Esophagus squamous epithelium (tissue), 5 donors: ENCODE measurements at regions not wholly inside any gene's neighbourhood (a gene's known extent, or its start where the extent isn't known, plus 50 kb on each side); places are given as distances from the start of the nearest gene placed in this dataset.

Experiments
- DNase-seq: peaks from one replicate; lab custom pipeline; 2025; lab: John Stamatoyannopoulos, UW
- H3K27ac ChIP-seq, 4 donors: fragments of 200-600 bp; sonication (generic); one replicate each; pipeline ENCODE4 v1.5.1; 2016 to 2019; ENCODE audit warnings: mild to moderate bottlenecking in 1 of 4
- H3K27me3 ChIP-seq, 4 donors: fragments of 200-600 bp; sonication (generic); 1 replicate in 3 of 4; 2 replicates in 1 of 4; pipeline versions ENCODE4 v1.5.1 to v1.6.0; 2017 to 2021; ENCODE audit warnings: antibody characterized with exemption in 1 of 4
- H3K36me3 ChIP-seq, 3 donors: fragments of 200-600 bp; sonication (generic); one replicate each; pipeline ENCODE4 v1.5.1; 2016 to 2019
- H3K4me1 ChIP-seq, 3 donors: fragments of 200-600 bp; sonication (generic); one replicate each; pipeline ENCODE4 v1.5.1; 2017 to 2019
- H3K4me3 ChIP-seq, 4 donors: fragments of 200-600 bp; sonication (generic); 1 replicate in 3 of 4; 2 replicates in 1 of 4; pipeline ENCODE4 v1.5.1; 2016 to 2019; ENCODE audit warnings: mild to moderate bottlenecking in 2 of 4, moderate library complexity in 1 of 4
- H3K9me3 ChIP-seq, 3 donors: fragments of 200-600 bp; sonication (generic); one replicate each; pipeline ENCODE4 v1.5.1; 2016 to 2019
- POLR2A ChIP-seq, 4 donors: fragments of 450-650 bp; IDR thresholded peaks; one replicate each; pipeline ENCODE4 v1.6.1; 2017; ENCODE audit warnings: antibody characterized with exemption in 4 of 4, mild to moderate bottlenecking in 4 of 4, moderate library complexity in 3 of 4
- WGBS, 2 donors: methylation state at CpG; one replicate each; pipeline ENCODE4 v1.1.5; 2018; 5-methylcytosine and 5-hydroxymethylcytosine counted together
- intact Hi-C: fragments of 100-400 bp; cut with DNase I; formaldehyde crosslinking; loops from one replicate; pipeline ENCODE4 v1.15.0; 2022
- TF ChIP-seq, protein P1 (sequence below), 6 experiments: fragments of 450-650 bp in 4 of 6; fragments of 200-600 bp in 2 of 6; sonication (generic) in 2 of 6; IDR thresholded peaks; one replicate each; pipeline ENCODE4 v1.5.1; 2016 to 2019; ENCODE audit warnings: antibody characterized with exemption in 6 of 6, mild to moderate bottlenecking in 4 of 6, moderate library complexity in 4 of 6
- donor health status: DM: yes; HTN: yes; CAD: no.

DNA sequence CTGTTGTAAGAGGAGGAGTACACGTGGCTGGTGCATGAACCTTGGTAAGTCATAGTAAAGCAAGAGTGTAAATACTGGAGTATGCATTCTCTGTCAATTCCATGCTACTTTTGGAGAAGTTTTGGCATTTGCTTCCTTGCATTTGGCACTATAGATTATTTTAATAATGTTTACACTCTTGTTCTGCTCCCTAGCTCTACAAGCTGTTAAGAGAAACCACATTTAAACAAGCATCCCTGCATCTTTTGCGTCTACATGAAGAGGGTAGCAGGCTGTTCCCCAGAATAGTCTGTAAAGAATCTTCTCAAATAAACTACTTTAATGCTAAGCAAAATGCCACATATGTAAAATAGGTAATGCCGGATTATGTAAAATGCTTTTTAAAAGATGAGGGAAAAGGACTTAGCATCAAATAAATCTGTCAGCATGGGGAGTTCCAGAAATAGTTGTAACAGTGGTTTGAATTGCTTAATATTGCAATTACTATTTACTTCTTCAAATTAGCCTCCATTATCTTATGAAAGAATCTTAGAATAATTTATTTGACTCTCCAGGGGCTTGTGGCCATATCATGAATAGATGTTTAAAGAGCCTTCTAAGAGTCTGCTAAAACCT is 2127.3 kb upstream of the WWC1 start:
- Histone ChIP-seq H3K27me3 (no peaks in the 10 kb centered on the region), H3K27ac (no peak overlapping the region), H3K4me3 (no peak overlapping the region), H3K4me1 (no peaks in the 10 kb centered on the region), H3K36me3 (no peaks in the 10 kb centered on the region), H3K9me3 (no peaks in the 10 kb centered on the region)
- no peak for TF ChIP-seq POLR2A (IDR thresholded peaks at IDR 0.05)
- TF ChIP-seq, protein P1, sequence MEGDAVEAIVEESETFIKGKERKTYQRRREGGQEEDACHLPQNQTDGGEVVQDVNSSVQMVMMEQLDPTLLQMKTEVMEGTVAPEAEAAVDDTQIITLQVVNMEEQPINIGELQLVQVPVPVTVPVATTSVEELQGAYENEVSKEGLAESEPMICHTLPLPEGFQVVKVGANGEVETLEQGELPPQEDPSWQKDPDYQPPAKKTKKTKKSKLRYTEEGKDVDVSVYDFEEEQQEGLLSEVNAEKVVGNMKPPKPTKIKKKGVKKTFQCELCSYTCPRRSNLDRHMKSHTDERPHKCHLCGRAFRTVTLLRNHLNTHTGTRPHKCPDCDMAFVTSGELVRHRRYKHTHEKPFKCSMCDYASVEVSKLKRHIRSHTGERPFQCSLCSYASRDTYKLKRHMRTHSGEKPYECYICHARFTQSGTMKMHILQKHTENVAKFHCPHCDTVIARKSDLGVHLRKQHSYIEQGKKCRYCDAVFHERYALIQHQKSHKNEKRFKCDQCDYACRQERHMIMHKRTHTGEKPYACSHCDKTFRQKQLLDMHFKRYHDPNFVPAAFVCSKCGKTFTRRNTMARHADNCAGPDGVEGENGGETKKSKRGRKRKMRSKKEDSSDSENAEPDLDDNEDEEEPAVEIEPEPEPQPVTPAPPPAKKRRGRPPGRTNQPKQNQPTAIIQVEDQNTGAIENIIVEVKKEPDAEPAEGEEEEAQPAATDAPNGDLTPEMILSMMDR (IDR thresholded peaks at IDR 0.05): no peak
- intact Hi-C loops: no loop called here
- 46 to 53% methylated on average over 3 of the region's 3 CpGs for WGBS, 2 donors
- DNase-seq: no peak

DNA sequence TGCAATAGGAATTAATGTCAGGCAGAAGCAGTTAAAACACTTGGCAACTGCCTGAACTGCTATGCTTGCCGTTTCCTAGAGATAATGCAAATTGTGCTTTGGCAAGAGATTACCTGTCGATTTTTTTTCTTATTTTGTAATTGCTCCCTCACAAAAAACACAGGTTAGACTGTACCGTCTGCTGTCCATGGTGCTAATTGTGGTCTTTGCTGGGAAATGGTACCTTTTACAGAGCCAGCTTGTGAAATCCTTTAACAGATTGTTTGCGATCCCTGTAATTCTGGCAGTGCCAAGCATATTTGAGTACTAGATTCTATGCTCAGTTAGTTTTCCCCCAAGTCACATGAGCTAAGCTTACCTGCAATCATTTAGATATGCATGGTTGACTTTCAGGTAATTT is 2125.8 kb upstream of the WWC1 start:
- no peak overlapping the region for H3K4me3 ChIP-seq
- no peak overlapping the region for H3K27ac ChIP-seq
- no peak for DNase-seq
- H3K27me3 ChIP-seq: no peaks in the 10 kb centered on the region
- 28 to 47% methylated on average over 4 of the region's 4 CpGs for WGBS, 2 donors
- no peak for TF ChIP-seq POLR2A (IDR thresholded peaks at IDR 0.05)
- TF ChIP-seq, protein P1 (IDR thresholded peaks at IDR 0.05): no peak
- H3K4me1 ChIP-seq: no peaks in the 10 kb centered on the region
- H3K36me3 ChIP-seq: no peaks in the 10 kb centered on the region
- intact Hi-C loops: no loop called here
- no peaks in the 10 kb centered on the region for H3K9me3 ChIP-seq

DNA sequence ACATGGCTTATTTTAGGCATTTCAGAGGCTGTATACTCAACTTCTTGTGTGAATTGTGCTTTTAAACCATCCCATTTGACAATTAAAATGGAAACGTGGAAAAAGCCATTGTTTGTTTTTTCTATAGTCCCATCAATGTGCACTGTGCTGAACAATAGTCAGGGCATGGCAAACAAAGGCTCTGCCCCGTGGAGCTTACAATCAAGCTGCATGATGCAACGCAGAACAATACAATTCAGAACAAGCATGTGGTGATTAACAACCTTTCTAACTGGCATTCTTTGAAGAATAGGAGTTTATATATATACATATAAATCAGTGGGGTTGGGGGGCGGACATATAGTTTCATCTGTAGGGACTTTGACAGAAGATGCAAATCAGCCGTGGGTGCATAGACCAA is 2125.4 kb upstream of the WWC1 start:
- TF ChIP-seq, protein P1 (IDR thresholded peaks at IDR 0.05): no peak
- no peak for TF ChIP-seq POLR2A (IDR thresholded peaks at IDR 0.05)
- Histone ChIP-seq H3K27me3 (no peaks in the 10 kb centered on the region), H3K4me1 (no peaks in the 10 kb centered on the region), H3K9me3 (no peaks in the 10 kb centered on the region), H3K36me3 (no peaks in the 10 kb centered on the region), H3K27ac (no peak overlapping the region), H3K4me3 (no peak overlapping the region)
- 37 to 40% methylated on average over 5 of the region's 5 CpGs for WGBS, 2 donors
- no peak for DNase-seq
- intact Hi-C loops: no loop called here

DNA sequence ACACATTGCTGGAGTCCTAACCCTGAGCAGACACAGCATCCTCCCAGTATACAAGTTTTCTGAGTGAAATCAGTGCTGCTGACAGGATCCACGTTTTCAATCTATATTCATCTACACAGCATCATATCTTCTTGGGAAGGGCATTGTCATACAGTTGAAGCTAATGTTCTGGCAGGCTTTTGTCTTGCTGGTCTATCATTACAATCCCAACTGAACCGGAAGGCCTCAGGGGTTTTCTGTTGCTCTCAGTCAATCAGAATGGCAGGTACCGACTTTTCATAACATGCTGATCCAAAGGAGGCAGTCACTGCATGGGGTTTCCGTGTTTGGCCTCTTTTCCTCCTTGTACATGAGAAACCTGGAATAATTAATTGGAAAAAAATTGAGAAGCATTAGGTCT is 2118.8 kb upstream of the WWC1 start:
- 59 to 63% methylated on average over 4 of the region's 4 CpGs for WGBS, 2 donors
- no peaks in the 10 kb centered on the region for H3K36me3 ChIP-seq

DNA sequence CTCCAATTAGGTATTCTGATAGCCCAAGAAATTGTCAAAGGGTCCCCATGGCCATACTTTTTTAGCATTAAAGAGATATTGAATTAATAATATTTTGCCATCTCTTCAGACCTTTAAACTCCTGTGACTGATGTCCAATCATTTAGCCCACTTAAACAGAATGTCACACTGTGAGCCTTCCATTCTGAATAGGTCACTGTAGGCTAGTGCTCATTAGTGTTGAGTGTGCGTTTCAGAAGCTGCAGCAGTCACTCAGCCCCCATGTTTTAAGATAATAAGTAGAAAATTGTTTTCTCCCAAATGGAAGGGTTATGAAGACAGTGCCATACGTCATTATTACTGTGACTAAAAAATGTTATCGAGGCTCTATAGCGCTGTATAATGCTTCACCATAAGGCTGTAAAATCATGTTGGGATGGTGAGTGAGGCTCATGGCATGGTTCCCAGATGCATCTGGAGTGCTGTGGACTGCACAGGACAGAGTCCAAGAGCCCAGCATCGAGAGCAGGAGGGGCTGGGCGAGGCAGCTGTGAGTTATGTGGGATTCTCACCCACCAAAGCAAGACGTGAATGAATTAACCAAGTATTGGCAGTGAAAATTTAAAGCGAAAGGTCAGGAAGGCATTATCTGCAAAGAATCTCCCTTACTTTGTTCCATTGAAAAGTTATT is 2112.9 kb upstream of the WWC1 start:
- intact Hi-C loops: no loop called here
- WGBS, 2 donors: 50 to 52% methylated on average over 8 of the region's 8 CpGs
- H3K27ac ChIP-seq: no peak overlapping the region
- no peaks in the 10 kb centered on the region for H3K36me3 ChIP-seq
- H3K9me3 ChIP-seq: no peaks in the 10 kb centered on the region
- no peak for TF ChIP-seq POLR2A (IDR thresholded peaks at IDR 0.05)
- TF ChIP-seq, protein P1 (IDR thresholded peaks at IDR 0.05): no peak
- DNase-seq: no peak
- H3K4me1 ChIP-seq: no peaks in the 10 kb centered on the region
- no peak overlapping the region for H3K4me3 ChIP-seq
- no peaks in the 10 kb centered on the region for H3K27me3 ChIP-seq

More for the DNA sequence above, 2118.8 kb upstream of the WWC1 start:
- H3K27ac ChIP-seq: no peak overlapping the region
- DNase-seq: no peak
- intact Hi-C loops: no loop called here
- no peaks in the 10 kb centered on the region for H3K4me1 ChIP-seq
- no peak overlapping the region for H3K4me3 ChIP-seq
- no peaks in the 10 kb centered on the region for H3K9me3 ChIP-seq
- TF ChIP-seq, protein P1 (IDR thresholded peaks at IDR 0.05): no peak
- TF ChIP-seq POLR2A (IDR thresholded peaks at IDR 0.05): no peak
- H3K27me3 ChIP-seq: no peaks in the 10 kb centered on the region
